CD4-positive, alpha-beta memory T cell (primary cell): ENCODE measurements at regions not wholly inside any gene's neighbourhood (a gene's known extent, or its start where the extent isn't known, plus 50 kb on each side); places are given as distances from the start of the nearest gene placed in this dataset.
"Not testable (repeated sequence)": the region's sequence is repeated elsewhere in the genome, so short reads cannot be mapped to it uniquely, and the experiment has no call there.

ENCODE experiments used
- CTCF ChIA-PET: fragments of 350-600 bp; sonication (Branson Sonifier 250); formaldehyde crosslinking; loops from one replicate; lab custom pipeline; 2021; ENCODE audit warnings: inconsistent platforms; ENCODE audit not compliant: partially characterized antibody; lab: Charles Lee
- POLR2A ChIA-PET: fragments of 350-600 bp; sonication (Branson Sonifier 250); formaldehyde crosslinking; loops from one replicate; lab custom pipeline; 2021; ENCODE audit not compliant: partially characterized antibody; lab: Charles Lee
- DNase-seq, 5 donors: peaks; one replicate each; pipeline versions ENCODE4 v3.0.0 to v3.0.0-alpha.2; 2020 to 2022; ENCODE audit warnings: mixed read lengths in 1 of 5
- H3K27ac ChIP-seq: one replicate; pipeline ENCODE4 v1.7.0; 2013; ENCODE audit warnings: low read depth, low read length
- H3K27me3 ChIP-seq: 2 replicates; pipeline ENCODE4 v1.7.0; 2013; ENCODE audit warnings: mild to moderate bottlenecking, low read length, moderate library complexity; ENCODE audit not compliant: insufficient read depth
- H3K36me3 ChIP-seq: 2 replicates; pipeline ENCODE4 v1.7.0; 2013; ENCODE audit warnings: mild to moderate bottlenecking, low read length, moderate library complexity; ENCODE audit not compliant: insufficient read depth
- H3K4me1 ChIP-seq: 2 replicates; pipeline ENCODE4 v1.7.0; 2013; ENCODE audit warnings: mild to moderate bottlenecking, low read length, moderate library complexity; ENCODE audit not compliant: insufficient read depth
- H3K4me3 ChIP-seq, 2 donors: one replicate each; pipeline ENCODE4 v1.7.0; 2013; ENCODE audit warnings: low read length in 2 of 2, mild to moderate bottlenecking in 1 of 2
- H3K9me3 ChIP-seq, 2 donors: one replicate each; pipeline ENCODE4 v1.7.0; 2013; ENCODE audit warnings: low read length in 2 of 2, control low read depth in 1 of 2; ENCODE audit not compliant: control insufficient read depth in 1 of 2
- H3K27ac Mint-ChIP-seq, 7 donors: one replicate each; pipeline ENCODE4 v1.8.0; 2020 to 2021; ENCODE audit warnings: mixed read lengths in 7 of 7, mild to moderate bottlenecking in 6 of 7, inconsistent platforms in 3 of 7, moderate library complexity in 3 of 7
- H3K27me3 Mint-ChIP-seq, 2 donors: one replicate each; pipeline ENCODE4 v1.8.0; 2020 to 2021; ENCODE audit warnings: mixed read lengths in 2 of 2
- H3K36me3 Mint-ChIP-seq, 2 donors: one replicate each; pipeline ENCODE4 v1.8.0; 2020 to 2021; ENCODE audit warnings: mixed read lengths in 2 of 2, inconsistent platforms in 1 of 2, mild to moderate bottlenecking in 1 of 2
- H3K4me1 Mint-ChIP-seq, 4 donors: one replicate each; pipeline ENCODE4 v1.8.0; 2020 to 2021; ENCODE audit warnings: mixed read lengths in 4 of 4, mild to moderate bottlenecking in 1 of 4
- H3K4me3 Mint-ChIP-seq, 8 donors: one replicate each; pipeline ENCODE4 v1.8.0; 2020 to 2021; ENCODE audit warnings: mixed read lengths in 8 of 8, mild to moderate bottlenecking in 7 of 8, moderate library complexity in 6 of 8, inconsistent platforms in 3 of 8
- H3K9me3 Mint-ChIP-seq, 8 donors: one replicate each; pipeline ENCODE4 v1.8.0; 2020 to 2021; ENCODE audit warnings: mixed read lengths in 8 of 8, mild to moderate bottlenecking in 5 of 8, inconsistent platforms in 3 of 8, moderate library complexity in 1 of 8
- intact Hi-C: fragments of 100-400 bp; cut with micrococcal nuclease; formaldehyde crosslinking; loops from one replicate; pipeline ENCODE4 v1.15.1; 2023

GRCh38 chr7:66573782-66574495, 54.7 kb upstream of the KCTD7 start:
- Mint-ChIP-seq H3K36me3 (peaks cover 30 to 59% of the 10 kb centered on the region in 2 donors), H3K27ac (peak overlapping the region in 4 of 7 donors; percentile 41 to 72 (median 52)), H3K4me1 (peaks cover 20 to 47% (median 37%) of the 10 kb centered on the region in 4 donors)
- H3K4me3 ChIP-seq, H3K27me3 Mint-ChIP-seq, intact Hi-C loops, H3K27me3 ChIP-seq, H3K4me3 Mint-ChIP-seq, POLR2A ChIA-PET, H3K27ac ChIP-seq, DNase-seq, H3K9me3 ChIP-seq, CTCF ChIA-PET, H3K9me3 Mint-ChIP-seq: not testable (repeated sequence)
- peaks cover 22% of the 10 kb centered on the region for H3K36me3 ChIP-seq
- H3K4me1 ChIP-seq, result peaks cover 23% of the 10 kb centered on the region

GRCh38 chr7:66574768-66575167, 53.9 kb upstream of the KCTD7 start:
- peaks cover 23% of the 10 kb centered on the region for H3K4me1 ChIP-seq
- H3K27me3 ChIP-seq, H3K4me3 ChIP-seq, H3K9me3 ChIP-seq, intact Hi-C loops, H3K9me3 Mint-ChIP-seq, H3K4me3 Mint-ChIP-seq, CTCF ChIA-PET, DNase-seq, H3K27ac ChIP-seq, H3K27me3 Mint-ChIP-seq, POLR2A ChIA-PET: not testable (repeated sequence)
- Mint-ChIP-seq H3K4me1 (peaks cover 23 to 55% (median 44%) of the 10 kb centered on the region in 4 donors), H3K27ac (peak overlapping the region in 4 of 7 donors; percentile 35 to 74 (median 56)), H3K36me3 (peaks cover 30 to 56% of the 10 kb centered on the region in 2 donors)
- H3K36me3 ChIP-seq, result peaks cover 19% of the 10 kb centered on the region

- intact Hi-C loops, result no loop called here
- Histone ChIP-seq H3K4me1 (peaks cover 23% of the 10 kb centered on the region), H3K9me3 (no peaks in the 10 kb centered on the region), H3K4me3 (no peak overlapping the region), H3K36me3 (peaks cover 15% of the 10 kb centered on the region), H3K27me3 (no peaks in the 10 kb centered on the region), H3K27ac (no peak overlapping the region)
- peak overlapping the region in 6 of 7 donors; percentile 35 to 76 (median 60) for H3K27ac Mint-ChIP-seq
- no peak for DNase-seq
- H3K9me3 Mint-ChIP-seq, result no peaks in the 10 kb centered on the region
- POLR2A ChIA-PET, result no interaction called here
- H3K4me3 Mint-ChIP-seq, result no peak overlapping the region
- CTCF ChIA-PET, result no interaction called here
- H3K4me1 Mint-ChIP-seq, result peaks cover 25 to 58% (median 44%) of the 10 kb centered on the region in 4 donors
- no peaks in the 10 kb centered on the region for H3K27me3 Mint-ChIP-seq
- H3K36me3 Mint-ChIP-seq, result peaks cover 25 to 52% of the 10 kb centered on the region in 2 donors
Measured at GRCh38 chr7:66575398-66575797, 53.3 kb upstream of the KCTD7 start.

GRCh38 chr7:66576646-66577045, 52.0 kb upstream of the KCTD7 start:
- Mint-ChIP-seq H3K9me3 (no peaks in the 10 kb centered on the region), H3K4me3 (peak overlapping the region in 1 of 8 donors; percentile 30), H3K4me1 (peaks cover 25 to 63% (median 47%) of the 10 kb centered on the region in 4 donors), H3K36me3 (peaks cover 25 to 52% of the 10 kb centered on the region in 2 donors), H3K27ac (peak overlapping the region; percentile 16 to 79 (median 52)), H3K27me3 (no peaks in the 10 kb centered on the region)
- Histone ChIP-seq H3K36me3 (peaks cover 15% of the 10 kb centered on the region), H3K4me1 (peaks cover 23% of the 10 kb centered on the region), H3K27me3 (no peaks in the 10 kb centered on the region), H3K4me3 (no peak overlapping the region), H3K9me3 (no peaks in the 10 kb centered on the region), H3K27ac (no peak overlapping the region)
- no peak for DNase-seq
- intact Hi-C loops, result no loop called here
- ChIA-PET POLR2A (interaction anchor here (0.9 kb wide), 1 partner anchor 164 kb away, joined by 4 read pairs; the partner anchor contains the start of gene RABGEF1), CTCF (no interaction called here)
